Mesodermal cell (in vitro differentiated cells): ENCODE measurements at regions not wholly inside any gene's neighbourhood (a gene's known extent, or its start where the extent isn't known, plus 50 kb on each side); places are given as distances from the start of the nearest gene placed in this dataset.
A peak's percentile ranks its signal among the peaks of the same experiment; 100 is the strongest.

Source experiments
- H3K27ac ChIP-seq: 2 replicates; pipeline ENCODE4 v1.7.0; 2013; ENCODE audit warnings: mild to moderate bottlenecking, low read depth, low read length, moderate library complexity; ENCODE audit not compliant: severe bottlenecking
- H3K36me3 ChIP-seq: 2 replicates; pipeline ENCODE4 v1.7.1; 2013; ENCODE audit warnings: mild to moderate bottlenecking, low read length, moderate library complexity; ENCODE audit not compliant: control insufficient read depth, insufficient read depth
- H3K4me1 ChIP-seq: one replicate; pipeline ENCODE4 v1.7.1; 2013; ENCODE audit warnings: mild to moderate bottlenecking, low read length; ENCODE audit not compliant: insufficient read depth, control insufficient read depth, poor library complexity, severe bottlenecking
- H3K4me3 ChIP-seq: 2 replicates; pipeline ENCODE4 v1.7.0; 2013; ENCODE audit warnings: low read length, control low read depth, mild to moderate bottlenecking; ENCODE audit not compliant: insufficient read depth, poor library complexity, severe bottlenecking; ENCODE audit errors: extremely low read depth
- H3K9me3 ChIP-seq: 2 replicates; pipeline ENCODE4 v1.7.1; 2013; ENCODE audit warnings: mild to moderate bottlenecking, low read length, moderate library complexity; ENCODE audit not compliant: control insufficient read depth
- WGBS, 2 experiments: methylation state at CpG; one replicate each; pipeline ENCODE4 v1.1.5; 2013; ENCODE audit warnings: missing lambda C conversion rate in 2 of 2; ENCODE audit not compliant: insufficient coverage in 2 of 2; 5-methylcytosine and 5-hydroxymethylcytosine counted together

GRCh38 chr3:177585271-177585670 is 388.0 kb upstream of the TBL1XR1 start:
- 100% methylated on average over 1 of the region's 3 CpGs for WGBS, 2 experiments
- no peaks in the 10 kb centered on the region for H3K9me3 ChIP-seq
- H3K36me3 ChIP-seq, result no peaks in the 10 kb centered on the region
- H3K4me3 ChIP-seq, result no peak overlapping the region
- no peaks in the 10 kb centered on the region for H3K4me1 ChIP-seq
- H3K27ac ChIP-seq, result no peak overlapping the region

GRCh38 chr3:177589041-177589650 is 391.9 kb upstream of the TBL1XR1 start:
- Histone ChIP-seq H3K36me3 (no peaks in the 10 kb centered on the region), H3K27ac (no peak overlapping the region), H3K4me1 (peaks cover 4% of the 10 kb centered on the region), H3K4me3 (no peak overlapping the region), H3K9me3 (no peaks in the 10 kb centered on the region)
- 94 to 100% methylated on average over 2 to 3 of the region's 3 CpGs for WGBS, 2 experiments

GRCh38 chr3:177589911-177590381 is 392.7 kb upstream of the TBL1XR1 start:
- Histone ChIP-seq H3K4me3 (no peak overlapping the region), H3K27ac (no peak overlapping the region), H3K36me3 (no peaks in the 10 kb centered on the region), H3K9me3 (no peaks in the 10 kb centered on the region), H3K4me1 (peaks cover 4% of the 10 kb centered on the region)
- 30 to 65% methylated on average over 2 to 3 of the region's 4 CpGs for WGBS, 2 experiments

- 100% methylated on average over 1 of the region's 1 CpG; no CpG with 5 or more reads in 1 of the 2 experiments for WGBS, 2 experiments
- Histone ChIP-seq H3K4me1 (peaks cover 4% of the 10 kb centered on the region), H3K27ac (no peak overlapping the region), H3K9me3 (no peaks in the 10 kb centered on the region), H3K36me3 (no peaks in the 10 kb centered on the region), H3K4me3 (no peak overlapping the region)
Observed at GRCh38 chr3:177590826-177591225, 393.5 kb upstream of the TBL1XR1 start.

- Histone ChIP-seq H3K36me3 (no peaks in the 10 kb centered on the region), H3K4me3 (no peak overlapping the region), H3K9me3 (no peaks in the 10 kb centered on the region), H3K4me1 (peaks cover 6% of the 10 kb centered on the region), H3K27ac (no peak overlapping the region)
- 83 to 89% methylated on average over 1 to 4 of the region's 4 CpGs for WGBS, 2 experiments
Observed at GRCh38 chr3:177591379-177591778, 394.1 kb upstream of the TBL1XR1 start.

GRCh38 chr3:177594096-177594495 is 396.8 kb upstream of the TBL1XR1 start:
- H3K36me3 ChIP-seq, result no peaks in the 10 kb centered on the region
- no peak overlapping the region for H3K4me3 ChIP-seq
- H3K4me1 ChIP-seq, result peaks cover 24% of the 10 kb centered on the region
- H3K27ac ChIP-seq, result no peak overlapping the region
- WGBS, 2 experiments, result 96 to 98% methylated on average over 5 to 6 of the region's 6 CpGs
- H3K9me3 ChIP-seq, result no peaks in the 10 kb centered on the region

- no peaks in the 10 kb centered on the region for H3K36me3 ChIP-seq
- H3K4me3 ChIP-seq, result no peak overlapping the region
- WGBS, 2 experiments, result no CpG with 5 or more reads among the region's 4 CpGs
- H3K4me1 ChIP-seq, result peaks cover 24% of the 10 kb centered on the region
- no peaks in the 10 kb centered on the region for H3K9me3 ChIP-seq
- H3K27ac ChIP-seq, result no peak overlapping the region
Observed at GRCh38 chr3:177595530-177596188, 398.4 kb upstream of the TBL1XR1 start.

- WGBS, 2 experiments, result 94 to 100% methylated on average over 2 of the region's 3 CpGs
- Histone ChIP-seq H3K4me3 (no peak overlapping the region), H3K27ac (no peak overlapping the region), H3K36me3 (no peaks in the 10 kb centered on the region), H3K4me1 (peaks cover 20% of the 10 kb centered on the region), H3K9me3 (no peaks in the 10 kb centered on the region)
Observed at GRCh38 chr3:177596248-177596815, 399.1 kb upstream of the TBL1XR1 start.

- Histone ChIP-seq H3K4me3 (no peak overlapping the region), H3K36me3 (no peaks in the 10 kb centered on the region), H3K9me3 (no peaks in the 10 kb centered on the region), H3K4me1 (peaks cover 20% of the 10 kb centered on the region), H3K27ac (no peak overlapping the region)
- 100% methylated on average over 1 of the region's 1 CpG for WGBS, 2 experiments
Observed at GRCh38 chr3:177596816-177597271, 399.6 kb upstream of the TBL1XR1 start.

GRCh38 chr3:177597311-177598096 is 400.2 kb upstream of the TBL1XR1 start:
- WGBS, 2 experiments, result 74 to 80% methylated on average over 7 to 8 of the region's 10 CpGs
- Histone ChIP-seq H3K4me3 (no peak overlapping the region), H3K4me1 (peaks cover 20% of the 10 kb centered on the region), H3K27ac (peak overlapping the region; percentile 73), H3K36me3 (no peaks in the 10 kb centered on the region), H3K9me3 (no peaks in the 10 kb centered on the region)
